ENCODE measurements at regions not wholly inside any gene's neighbourhood (a gene's known extent, or its start where the extent isn't known, plus 50 kb on each side); places are given as distances from the start of the nearest gene placed in this dataset.

GRCh38 chr15:38860253-38860652, 295.6 kb upstream of the RASGRP1 start:
- no peak for DNase-seq

- no peak for DNase-seq
Observed at GRCh38 chr15:38860674-38861073, 296.1 kb upstream of the RASGRP1 start.

- no peak for DNase-seq
Observed at GRCh38 chr15:38861108-38861507, 296.5 kb upstream of the RASGRP1 start.

- no peak for DNase-seq
Observed at GRCh38 chr15:38862099-38862498, 297.5 kb upstream of the RASGRP1 start.

GRCh38 chr15:38863381-38863780, 298.8 kb upstream of the RASGRP1 start:
- no peak for DNase-seq

- DNase-seq: no peak
Observed at GRCh38 chr15:38864122-38864521, 299.5 kb upstream of the RASGRP1 start.

GRCh38 chr15:38864827-38865581, 300.4 kb upstream of the RASGRP1 start:
- no peak for DNase-seq

- no peak for DNase-seq
Observed at GRCh38 chr15:38867556-38867955, 302.9 kb upstream of the RASGRP1 start.

GRCh38 chr15:38868326-38869114, 303.9 kb upstream of the RASGRP1 start:
- no peak for DNase-seq

GRCh38 chr15:38871638-38872037, 307.0 kb upstream of the RASGRP1 start:
- DNase-seq: no peak

GRCh38 chr15:38872732-38873131, 308.1 kb upstream of the RASGRP1 start:
- no peak for DNase-seq

GRCh38 chr15:38873158-38873557, 308.5 kb upstream of the RASGRP1 start:
- no peak for DNase-seq

- no peak for DNase-seq
Observed at GRCh38 chr15:38874464-38874863, 309.9 kb upstream of the RASGRP1 start.

- no peak for DNase-seq
Observed at GRCh38 chr15:38876211-38876610, 311.6 kb upstream of the RASGRP1 start.

GRCh38 chr15:38876621-38877020, 312.0 kb upstream of the RASGRP1 start:
- no peak for DNase-seq

GRCh38 chr15:38877471-38877870, 312.9 kb upstream of the RASGRP1 start:
- no peak for DNase-seq

- no peak for DNase-seq
Observed at GRCh38 chr15:38878026-38878425, 313.4 kb upstream of the RASGRP1 start.

- DNase-seq: no peak
Observed at GRCh38 chr15:38878926-38879325, 314.3 kb upstream of the RASGRP1 start.

- no peak for DNase-seq
Observed at GRCh38 chr15:38879909-38880471, 315.4 kb upstream of the RASGRP1 start.

- DNase-seq: no peak
Observed at GRCh38 chr15:38882221-38882620, 317.6 kb upstream of the RASGRP1 start.

GRCh38 chr15:38883987-38884386, 319.4 kb upstream of the RASGRP1 start:
- DNase-seq: no peak

GRCh38 chr15:38885001-38885400, 320.4 kb upstream of the RASGRP1 start:
- DNase-seq: no peak

GRCh38 chr15:38885471-38885952, 320.9 kb upstream of the RASGRP1 start:
- no peak for DNase-seq
